Keratinocyte (primary cell): ENCODE measurements at regions not wholly inside any gene's neighbourhood (a gene's known extent, or its start where the extent isn't known, plus 50 kb on each side); places are given as distances from the start of the nearest gene placed in this dataset.

Experiments
- DNase-seq: peaks from one replicate; pipeline ENCODE4 v3.0.0-alpha.2; 2011; ENCODE audit warnings: low read depth, missing footprints, low spot score
- FAIRE-seq: peaks from 2 replicates; lab custom pipeline; 2011; peaks lifted over from hg19 to GRCh38; lab: Jason Lieb, UNC
- H2AFZ ChIP-seq: 2 replicates; pipeline ENCODE4 v1.6.0; 2012; ENCODE audit warnings: low read length, control low read depth, inconsistent platforms; ENCODE audit not compliant: control insufficient read depth
- H3K27ac ChIP-seq: 2 replicates; pipeline ENCODE4 v1.5.1; 2011; ENCODE audit warnings: low read length; ENCODE audit not compliant: control insufficient read depth, insufficient read depth
- H3K27me3 ChIP-seq: 3 replicates; pipeline ENCODE4 v1.6.0; 2011; ENCODE audit warnings: low read length; ENCODE audit not compliant: control insufficient read depth, insufficient read depth; ENCODE audit errors: extremely low read depth
- H3K36me3 ChIP-seq, 2 experiments: 2 replicates in 1 of 2; 3 replicates in 1 of 2; pipeline ENCODE4 v1.5.1; 2011; ENCODE audit warnings: low read length in 2 of 2, mild to moderate bottlenecking in 1 of 2; ENCODE audit not compliant: control insufficient read depth in 2 of 2, insufficient read depth in 2 of 2; ENCODE audit errors: extremely low read depth in 1 of 2
- H3K4me1 ChIP-seq: 3 replicates; pipeline ENCODE4 v1.5.1; 2011; ENCODE audit warnings: low read length; ENCODE audit not compliant: control insufficient read depth, insufficient read depth; ENCODE audit errors: extremely low read depth
- H3K4me2 ChIP-seq: 3 replicates; pipeline ENCODE4 v1.6.0; 2011; ENCODE audit warnings: low read depth, low read length; ENCODE audit not compliant: control insufficient read depth, insufficient read depth; ENCODE audit errors: extremely low read depth
- H3K4me3 ChIP-seq, 3 experiments: fragments of 200-600 bp in 1 of 3; sonication (generic) in 1 of 3; 2 replicates in 2 of 3; 3 replicates in 1 of 3; pipeline ENCODE4 v1.5.1; 2011 to 2016; ENCODE audit warnings: low read length in 3 of 3, mild to moderate bottlenecking in 3 of 3, control low read depth in 2 of 3, inconsistent platforms in 1 of 3, low read depth in 1 of 3, mixed read lengths in 1 of 3, mixed run types in 1 of 3, moderate library complexity in 1 of 3; ENCODE audit not compliant: control insufficient read depth in 2 of 3, insufficient read depth in 2 of 3; ENCODE audit errors: extremely low read depth in 1 of 3
- H3K79me2 ChIP-seq: 2 replicates; pipeline ENCODE4 v1.6.0; 2012; ENCODE audit warnings: low read length; ENCODE audit not compliant: control insufficient read depth, insufficient read depth
- H3K9ac ChIP-seq: 3 replicates; pipeline ENCODE4 v1.6.0; 2011; ENCODE audit warnings: low read length; ENCODE audit not compliant: control insufficient read depth, insufficient read depth; ENCODE audit errors: extremely low read depth
- H3K9me1 ChIP-seq: 3 replicates; pipeline ENCODE4 v1.6.0; 2011; ENCODE audit warnings: low read length; ENCODE audit not compliant: control insufficient read depth, insufficient read depth; ENCODE audit errors: extremely low read depth
- H3K9me3 ChIP-seq: 2 replicates; pipeline ENCODE4 v1.5.1; 2012; ENCODE audit warnings: low read depth, low read length; ENCODE audit not compliant: control insufficient read depth
- H4K20me1 ChIP-seq: 3 replicates; pipeline ENCODE4 v1.6.0; 2011; ENCODE audit warnings: low read length; ENCODE audit not compliant: control insufficient read depth, insufficient read depth; ENCODE audit errors: extremely low read depth
- EZH2 ChIP-seq: IDR thresholded peaks from one replicate; pipeline ENCODE4 v1.6.1; 2012; ENCODE audit warnings: inconsistent platforms, mild to moderate bottlenecking, low read length, moderate library complexity
- dilution Hi-C: fragments of 300-500 bp; cut with MboI; formaldehyde crosslinking; loops from one replicate; pipeline ENCODE4 v1.7.0; 2020; ENCODE audit warnings: low sequenced_read_pairs; ENCODE audit not compliant: extremely low pct_ligation_motif_present
- TF ChIP-seq, protein P1 (sequence below), 3 experiments: IDR thresholded peaks in 1 of 3; conservative IDR thresholded peaks in 1 of 3; optimal IDR thresholded peaks in 1 of 3; 2 replicates in 2 of 3; 3 replicates in 1 of 3; pipeline versions ENCODE3 to v1.5.1; 2011; ENCODE audit warnings: low read length in 3 of 3, mild to moderate bottlenecking in 3 of 3, moderate library complexity in 2 of 3, control low read depth in 1 of 3, inconsistent platforms in 1 of 3; ENCODE audit not compliant: insufficient read depth in 2 of 3; ENCODE audit errors: extremely low read depth in 1 of 3

DNA sequence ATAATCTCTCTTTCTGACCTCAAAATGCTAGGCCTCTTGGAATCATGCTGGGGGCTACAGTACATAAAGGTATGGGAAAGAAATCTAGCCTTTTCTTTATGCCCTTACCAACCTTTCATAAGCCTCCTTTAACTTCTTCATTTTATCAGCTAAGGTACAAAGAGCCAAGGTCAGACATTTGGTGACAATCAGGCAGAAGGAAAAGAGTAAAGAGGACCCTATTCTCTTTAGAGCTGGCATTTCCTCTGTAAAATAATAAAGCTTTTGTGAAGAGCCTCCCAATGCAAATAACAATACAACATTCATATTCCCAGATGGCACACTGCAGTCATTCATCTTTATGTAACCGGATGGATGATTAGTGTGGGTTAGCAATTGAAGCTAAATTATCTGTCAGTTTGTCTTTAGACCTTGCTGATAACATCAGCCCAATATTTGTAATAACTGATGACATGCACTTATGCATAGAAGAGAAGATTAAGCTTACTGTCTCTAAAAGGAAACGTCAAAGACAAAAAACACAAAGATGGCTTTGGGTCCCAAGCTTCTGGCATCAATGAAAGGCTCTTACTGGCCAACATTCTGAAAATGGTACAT is 163.1 kb downstream of the IBTK start:
- Histone ChIP-seq H4K20me1 (no peaks in the 10 kb centered on the region), H3K9me3 (no peaks in the 10 kb centered on the region), H2AFZ (no peak overlapping the region), H3K4me2 (no peak overlapping the region), H3K27ac (no peak overlapping the region), H3K79me2 (no peaks in the 10 kb centered on the region), H3K9ac (no peak overlapping the region), H3K27me3 (no peaks in the 10 kb centered on the region), H3K4me3 (no peak overlapping the region), H3K4me1 (no peaks in the 10 kb centered on the region), H3K9me1 (no peaks in the 10 kb centered on the region), H3K36me3 (no peaks in the 10 kb centered on the region)
- DNase-seq (no peak), FAIRE-seq (no peak)
- dilution Hi-C loops: no loop called here
- TF ChIP-seq, protein P1, sequence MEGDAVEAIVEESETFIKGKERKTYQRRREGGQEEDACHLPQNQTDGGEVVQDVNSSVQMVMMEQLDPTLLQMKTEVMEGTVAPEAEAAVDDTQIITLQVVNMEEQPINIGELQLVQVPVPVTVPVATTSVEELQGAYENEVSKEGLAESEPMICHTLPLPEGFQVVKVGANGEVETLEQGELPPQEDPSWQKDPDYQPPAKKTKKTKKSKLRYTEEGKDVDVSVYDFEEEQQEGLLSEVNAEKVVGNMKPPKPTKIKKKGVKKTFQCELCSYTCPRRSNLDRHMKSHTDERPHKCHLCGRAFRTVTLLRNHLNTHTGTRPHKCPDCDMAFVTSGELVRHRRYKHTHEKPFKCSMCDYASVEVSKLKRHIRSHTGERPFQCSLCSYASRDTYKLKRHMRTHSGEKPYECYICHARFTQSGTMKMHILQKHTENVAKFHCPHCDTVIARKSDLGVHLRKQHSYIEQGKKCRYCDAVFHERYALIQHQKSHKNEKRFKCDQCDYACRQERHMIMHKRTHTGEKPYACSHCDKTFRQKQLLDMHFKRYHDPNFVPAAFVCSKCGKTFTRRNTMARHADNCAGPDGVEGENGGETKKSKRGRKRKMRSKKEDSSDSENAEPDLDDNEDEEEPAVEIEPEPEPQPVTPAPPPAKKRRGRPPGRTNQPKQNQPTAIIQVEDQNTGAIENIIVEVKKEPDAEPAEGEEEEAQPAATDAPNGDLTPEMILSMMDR (optimal IDR thresholded peaks at IDR 0.05 in 1 of 3, IDR thresholded peaks at IDR 0.05 in 1 of 3, conservative IDR thresholded peaks at IDR 0.05 in 1 of 3; ENCODE audit: extremely low read depth in 1 of 3, insufficient read depth in 2 of 3, low read length in 3 of 3): no peak
- no peak for TF ChIP-seq EZH2

DNA sequence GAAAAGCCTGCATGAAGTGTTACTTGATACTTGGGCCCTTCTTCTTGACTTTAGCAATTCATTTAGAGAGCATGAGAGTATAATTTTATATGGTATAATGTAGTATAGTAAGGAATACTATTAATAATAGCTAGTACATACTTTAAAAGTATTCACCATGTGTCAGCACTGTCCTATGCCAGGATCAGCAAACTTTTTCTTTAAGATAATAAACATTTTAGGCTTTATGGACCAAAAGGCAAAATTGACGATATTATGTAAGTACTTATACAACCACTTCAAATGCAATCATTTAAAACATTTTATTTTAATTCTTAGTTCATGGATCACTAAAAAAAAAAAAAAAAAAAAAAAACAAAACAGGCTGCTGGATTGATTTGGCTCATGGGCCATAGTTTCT is 163.9 kb downstream of the IBTK start:
- no peak overlapping the region for H3K4me2 ChIP-seq
- dilution Hi-C loops: no loop called here
- H4K20me1 ChIP-seq: no peaks in the 10 kb centered on the region
- no peaks in the 10 kb centered on the region for H3K9me1 ChIP-seq
- no peak for FAIRE-seq
- no peaks in the 10 kb centered on the region for H3K4me1 ChIP-seq
- H3K27me3 ChIP-seq: no peaks in the 10 kb centered on the region
- H3K27ac ChIP-seq: no peak overlapping the region
- H2AFZ ChIP-seq: no peak overlapping the region
- TF ChIP-seq, protein P1 (optimal IDR thresholded peaks at IDR 0.05 in 1 of 3, IDR thresholded peaks at IDR 0.05 in 1 of 3, conservative IDR thresholded peaks at IDR 0.05 in 1 of 3; ENCODE audit: extremely low read depth in 1 of 3, insufficient read depth in 2 of 3, low read length in 3 of 3): no peak
- no peak for TF ChIP-seq EZH2
- no peaks in the 10 kb centered on the region for H3K79me2 ChIP-seq
- no peaks in the 10 kb centered on the region for H3K36me3 ChIP-seq
- no peak overlapping the region for H3K9ac ChIP-seq
- no peaks in the 10 kb centered on the region for H3K9me3 ChIP-seq
- no peak for DNase-seq
- H3K4me3 ChIP-seq: no peak overlapping the region
